CD4-positive, alpha-beta T cell treated with Interleukin-12 subunit alpha and Interleukin-12 subunit beta, for 1 hour (primary cell): ENCODE measurements at regions not wholly inside any gene's neighbourhood (a gene's known extent, or its start where the extent isn't known, plus 50 kb on each side); places are given as distances from the start of the nearest gene placed in this dataset.
"Not testable (repeated sequence)": the region's sequence is repeated elsewhere in the genome, so short reads cannot be mapped to it uniquely, and the experiment has no call there.

Experiments used
- DNase-seq: peaks from one replicate; pipeline ENCODE4 v3.0.0-alpha.2; 2020

DNA sequence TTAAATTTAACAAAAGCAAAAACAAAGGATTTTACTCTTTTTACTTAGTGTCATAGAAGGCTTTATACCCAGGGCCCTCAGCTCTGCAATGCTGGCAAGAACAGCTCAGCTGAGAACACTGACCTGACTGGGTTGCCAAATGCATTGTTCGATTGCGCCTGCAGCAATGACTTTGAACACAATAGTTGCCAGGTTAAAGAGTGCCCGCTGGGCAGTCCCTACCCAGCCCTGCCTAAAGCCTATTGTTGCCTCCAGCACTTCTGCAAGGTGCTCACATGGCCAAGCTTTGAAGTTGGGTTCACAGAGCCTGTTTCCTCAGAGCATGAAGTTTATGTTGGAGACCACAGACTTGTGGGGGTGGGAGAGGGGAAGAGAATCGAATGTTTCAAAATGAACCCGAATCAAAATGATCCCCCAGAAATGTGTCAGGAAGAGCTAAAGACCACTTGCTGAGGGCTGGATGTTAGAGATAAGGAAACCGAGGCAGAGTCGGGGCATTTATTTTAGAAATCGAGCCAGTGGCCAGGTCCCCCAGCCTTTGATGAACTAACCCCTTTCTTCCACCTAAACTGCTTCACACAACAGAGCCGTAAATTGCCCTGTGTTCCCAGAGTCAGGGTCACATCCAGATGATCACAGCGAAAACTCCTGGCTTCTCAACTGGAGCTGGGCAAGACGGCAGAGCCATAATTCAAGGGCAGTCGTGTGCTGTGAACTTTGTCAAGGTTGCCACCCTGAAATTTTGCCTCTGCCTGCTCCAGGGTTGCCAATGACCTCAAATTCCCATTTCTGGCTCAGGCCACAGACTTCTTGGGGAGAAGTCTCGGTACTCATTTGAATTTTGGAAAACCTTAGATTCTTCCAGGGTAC lies 55.0 kb downstream of the FOXA2 start:
- DNase-seq: no peak

DNA sequence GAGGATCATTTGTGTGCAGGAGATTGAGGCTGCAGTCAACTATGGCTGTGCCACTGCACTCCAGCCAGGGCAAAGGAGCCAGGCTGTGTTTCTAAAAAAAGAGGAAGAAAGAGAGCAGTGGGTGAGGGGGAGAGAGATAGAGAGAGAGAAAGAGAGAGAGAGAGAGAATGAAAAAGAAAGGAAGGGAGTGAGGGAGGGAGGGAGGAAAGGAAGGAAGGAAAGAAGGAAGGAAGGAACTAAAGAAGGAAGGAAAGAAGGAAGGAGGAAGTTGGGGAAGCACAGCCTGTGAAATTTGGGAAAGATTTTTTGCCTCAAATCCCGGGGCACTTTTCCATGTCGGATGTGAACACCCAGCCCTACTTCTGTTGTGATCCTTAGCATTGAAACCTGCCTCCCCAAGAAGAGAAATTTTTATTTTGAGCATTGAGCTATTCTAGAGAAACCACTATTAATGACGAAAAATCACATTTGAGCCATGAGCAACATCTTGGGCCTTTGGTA lies 57.8 kb downstream of the FOXA2 start:
- no peak for DNase-seq

DNA sequence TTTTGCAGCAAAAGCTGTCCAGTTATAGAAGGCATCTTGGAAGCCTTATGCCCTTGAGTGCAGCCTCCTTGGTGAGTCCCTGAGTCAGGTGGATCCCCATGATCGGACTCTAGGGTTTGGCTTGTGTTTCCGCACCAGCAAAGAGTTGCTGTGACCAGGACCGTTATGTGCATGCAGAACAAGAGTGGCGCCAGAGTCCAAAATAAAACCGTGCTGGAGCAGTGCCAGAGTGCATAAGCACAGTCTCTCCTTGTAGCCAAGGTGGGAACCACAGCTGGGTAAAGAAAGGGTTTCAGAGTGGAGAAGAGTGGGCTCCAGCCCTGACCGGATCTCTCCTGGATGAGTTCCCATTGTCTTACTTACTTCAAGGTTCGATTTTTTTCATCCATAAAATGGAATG lies 58.6 kb downstream of the FOXA2 start:
- no peak for DNase-seq

DNA sequence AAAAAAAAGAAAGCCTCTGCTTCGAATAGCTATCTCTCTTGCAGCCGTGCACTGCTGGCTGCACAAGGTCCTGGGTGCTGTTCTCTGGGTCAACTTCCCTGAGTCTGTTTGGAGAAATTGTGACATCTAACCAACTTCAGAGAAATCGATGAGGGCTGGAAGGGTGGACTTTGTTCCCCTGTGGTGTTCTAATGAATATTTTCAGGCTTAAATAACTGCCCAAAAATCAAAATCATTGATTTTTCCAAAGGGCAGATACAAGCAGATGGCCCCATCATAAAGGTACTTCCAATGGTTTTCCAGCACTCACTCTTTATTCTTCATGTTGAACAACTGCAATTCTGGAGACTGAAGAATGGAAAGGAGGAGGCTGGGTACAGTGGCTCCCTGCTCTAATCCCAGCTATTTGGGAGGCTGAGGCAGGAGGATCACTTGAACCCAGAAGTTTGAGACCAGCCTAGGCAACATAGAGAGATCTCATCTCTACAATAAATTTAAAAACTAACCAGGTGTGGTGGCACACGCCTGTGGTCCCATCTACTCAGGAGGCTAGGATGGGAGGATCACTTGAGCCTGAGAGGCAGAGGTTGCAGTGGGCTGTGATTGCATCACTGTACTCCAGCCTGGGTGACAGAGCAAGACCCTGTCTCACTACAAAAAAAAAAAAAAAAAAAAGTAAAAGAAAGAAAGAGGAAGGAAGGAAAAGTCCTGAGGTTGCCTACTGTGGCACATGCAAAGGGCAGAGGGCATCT lies 59.1 kb downstream of the FOXA2 start:
- no peak for DNase-seq

DNA sequence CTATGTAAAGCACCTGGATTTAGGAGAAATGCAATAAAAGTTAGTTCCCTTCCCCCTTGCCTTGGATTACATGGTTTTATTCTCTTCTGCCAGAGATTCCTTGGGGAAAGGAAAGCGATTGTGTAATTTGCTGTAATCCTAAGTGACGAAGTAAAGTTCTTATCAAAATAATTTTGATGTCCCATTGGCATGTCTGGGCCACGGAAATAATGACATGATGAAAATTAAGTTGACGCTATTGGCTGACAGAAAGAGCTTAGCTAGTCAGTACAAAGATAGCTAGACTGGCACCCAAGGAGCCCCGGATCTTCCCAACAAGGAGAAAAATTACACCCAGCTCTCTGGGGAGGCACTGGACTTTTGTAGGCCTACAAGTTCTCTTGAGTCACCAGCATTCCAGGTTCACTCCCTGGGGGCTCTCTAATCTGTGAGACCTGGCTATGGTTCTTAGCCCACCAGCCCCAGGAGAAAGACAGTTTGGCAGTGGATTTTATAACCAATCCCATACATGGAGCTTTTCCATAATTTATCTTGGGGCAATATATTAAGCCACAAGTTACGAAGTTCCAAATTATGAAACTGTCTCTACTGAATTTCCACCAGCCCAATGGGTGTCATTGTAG lies 59.9 kb downstream of the FOXA2 start:
- DNase-seq: no peak

DNA sequence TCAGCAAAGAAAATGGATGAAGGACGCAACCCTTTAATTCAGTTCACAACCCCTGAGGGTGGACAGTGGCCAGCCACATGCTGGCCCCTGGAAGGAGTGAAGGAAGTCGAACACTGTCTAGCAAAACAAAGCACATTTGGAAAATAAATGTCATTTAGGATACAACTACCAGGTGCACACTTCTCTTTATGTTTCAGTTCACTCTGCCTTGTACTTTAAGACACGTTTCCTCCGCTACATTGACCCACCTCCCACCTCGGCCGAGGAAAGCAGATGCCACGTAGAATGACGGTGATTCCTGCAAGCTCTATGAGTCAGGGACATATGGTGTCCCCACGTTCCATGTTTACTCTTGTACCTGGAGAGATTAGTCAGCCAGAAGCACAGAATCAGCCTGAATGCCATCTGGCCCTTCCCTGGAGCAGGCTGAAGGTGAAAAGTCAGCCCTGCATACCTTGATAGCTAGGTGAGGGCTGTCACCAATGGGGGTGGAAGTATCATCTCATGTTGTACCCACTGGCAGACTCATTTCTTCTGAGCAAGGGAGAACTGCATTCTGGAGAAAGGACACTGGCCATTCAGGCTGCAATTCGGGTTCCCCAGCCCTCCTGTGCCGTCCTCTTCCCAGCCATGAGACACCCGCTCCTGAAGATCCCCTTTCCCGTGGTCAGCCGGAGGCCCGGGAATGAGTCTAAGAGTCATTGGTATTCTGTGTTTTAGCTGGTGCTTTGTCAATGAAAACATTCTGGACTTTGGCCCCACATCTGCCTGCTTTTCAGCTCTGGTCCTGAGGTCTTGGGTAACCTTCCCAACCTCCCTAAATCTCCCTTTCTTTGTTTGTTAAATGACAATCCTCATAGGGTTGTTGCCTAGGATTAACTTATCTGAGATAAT lies 60.6 kb downstream of the FOXA2 start:
- DNase-seq: no peak

DNA sequence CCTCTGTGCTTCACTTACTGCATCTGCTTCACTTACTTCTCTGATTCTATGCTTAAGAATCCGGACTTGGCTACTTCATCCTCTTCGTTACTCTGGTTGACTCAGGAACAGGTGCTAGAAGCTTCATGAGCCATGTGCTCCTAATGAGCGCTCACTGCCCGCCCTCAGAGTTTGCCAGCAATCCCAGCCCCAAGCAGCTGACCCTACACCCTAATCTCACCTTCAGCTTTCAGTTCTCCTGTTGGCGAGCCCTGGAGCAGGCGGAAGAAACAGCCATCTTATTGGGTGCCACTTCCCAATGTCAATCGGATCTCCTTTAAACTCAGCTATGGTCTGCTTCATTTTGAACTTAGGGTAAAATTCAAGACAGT lies 61.3 kb downstream of the FOXA2 start:
- DNase-seq: no peak

DNA sequence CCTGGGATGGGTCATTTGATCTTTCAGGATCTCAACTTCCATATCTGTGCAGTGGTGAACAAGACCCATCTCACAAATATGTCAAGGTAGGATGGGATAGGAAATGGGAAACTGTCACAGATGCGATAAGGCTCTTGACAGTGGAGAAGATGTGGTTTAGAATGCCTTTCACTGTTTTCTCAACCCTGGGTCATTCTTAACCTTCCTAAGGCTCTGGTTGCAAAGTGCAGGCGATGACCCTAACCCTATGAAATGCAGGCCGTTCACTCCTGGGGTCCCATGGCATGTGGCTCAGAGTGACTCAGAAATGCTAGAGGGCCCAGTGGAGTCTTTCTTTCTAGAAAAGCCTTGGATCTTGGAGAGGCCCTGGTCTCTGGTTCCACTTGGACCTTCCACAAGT lies 61.7 kb downstream of the FOXA2 start:
- DNase-seq: no peak

DNA sequence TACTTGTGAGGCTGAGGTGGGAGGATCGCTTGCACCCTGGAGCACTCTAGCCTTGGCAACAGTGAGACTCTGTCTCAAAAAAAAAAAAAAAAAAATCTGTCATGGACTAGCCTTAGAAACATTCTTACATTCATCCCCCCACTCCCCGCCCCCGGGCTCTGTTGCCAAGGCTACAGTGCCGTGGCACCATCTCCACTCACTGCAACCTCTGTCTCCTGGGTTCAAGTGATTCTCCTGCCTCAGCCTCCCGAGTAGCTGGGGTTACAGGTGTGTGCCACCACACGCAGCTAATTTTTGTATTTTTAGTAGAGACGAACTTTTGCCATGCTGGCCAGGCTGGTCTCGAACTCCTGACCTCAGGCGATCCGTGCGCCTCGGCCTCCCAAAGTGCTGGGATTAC lies 62.4 kb downstream of the FOXA2 start:
- not testable (repeated sequence) for DNase-seq

DNA sequence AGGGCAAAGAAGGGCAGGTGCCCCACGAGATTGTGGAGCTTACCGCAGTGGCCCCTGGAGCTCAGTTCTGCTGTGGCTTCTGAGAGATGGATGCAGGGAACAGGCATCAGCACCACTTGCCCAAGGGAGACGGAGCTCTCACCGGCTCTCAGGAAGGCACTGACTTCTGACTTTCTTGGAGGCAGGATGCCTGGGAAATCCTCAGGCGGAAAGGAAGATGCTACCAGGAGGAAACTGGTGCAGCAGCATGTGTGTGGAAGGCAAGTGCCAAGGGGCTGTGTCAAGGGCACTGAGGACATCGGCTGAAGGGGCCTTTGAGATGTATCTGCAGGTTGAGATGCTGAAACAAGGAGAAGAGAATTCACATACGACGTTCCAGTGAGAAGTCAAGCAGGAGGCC lies 64.0 kb downstream of the FOXA2 start:
- no peak for DNase-seq

DNA sequence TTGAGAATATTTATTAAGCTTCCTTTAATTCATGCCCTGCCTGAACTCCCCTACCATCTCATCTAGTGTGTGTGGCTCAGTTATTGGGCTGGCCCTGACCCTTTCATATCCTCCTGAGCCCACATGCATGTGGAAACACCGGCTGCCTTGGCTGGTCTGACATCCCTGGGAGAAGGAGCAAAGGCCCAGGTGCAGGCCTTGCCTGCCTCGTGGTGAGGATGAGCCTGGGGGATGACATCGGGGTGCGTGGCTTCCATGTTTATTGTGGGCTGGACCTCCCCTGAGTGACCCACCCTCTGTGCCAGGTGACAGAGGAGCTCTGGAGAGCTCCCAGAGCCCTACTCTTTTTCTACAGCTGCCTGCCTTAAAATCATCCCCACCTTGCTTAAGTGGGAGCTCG lies 69.1 kb downstream of the FOXA2 start:
- DNase-seq: no peak

DNA sequence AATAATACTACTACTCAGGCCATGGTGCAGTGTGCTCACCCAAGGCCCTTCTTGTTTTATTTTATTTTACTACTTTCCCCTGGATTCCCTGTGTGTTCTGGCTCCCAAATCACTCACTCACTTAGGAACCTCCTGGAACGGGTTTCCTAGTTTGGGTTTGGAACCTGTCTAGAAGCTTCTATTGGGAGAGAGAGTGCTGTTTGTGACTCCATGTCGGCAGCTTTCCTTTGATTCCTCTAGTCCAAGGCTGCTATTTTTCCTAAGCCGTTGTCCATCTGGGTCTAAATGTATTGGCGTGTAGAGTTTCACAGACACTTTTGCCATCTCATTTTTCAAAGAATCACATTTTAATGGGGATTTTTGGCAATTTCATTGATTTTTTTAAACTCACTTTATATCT lies 70.8 kb downstream of the FOXA2 start:
- DNase-seq: no peak

DNA sequence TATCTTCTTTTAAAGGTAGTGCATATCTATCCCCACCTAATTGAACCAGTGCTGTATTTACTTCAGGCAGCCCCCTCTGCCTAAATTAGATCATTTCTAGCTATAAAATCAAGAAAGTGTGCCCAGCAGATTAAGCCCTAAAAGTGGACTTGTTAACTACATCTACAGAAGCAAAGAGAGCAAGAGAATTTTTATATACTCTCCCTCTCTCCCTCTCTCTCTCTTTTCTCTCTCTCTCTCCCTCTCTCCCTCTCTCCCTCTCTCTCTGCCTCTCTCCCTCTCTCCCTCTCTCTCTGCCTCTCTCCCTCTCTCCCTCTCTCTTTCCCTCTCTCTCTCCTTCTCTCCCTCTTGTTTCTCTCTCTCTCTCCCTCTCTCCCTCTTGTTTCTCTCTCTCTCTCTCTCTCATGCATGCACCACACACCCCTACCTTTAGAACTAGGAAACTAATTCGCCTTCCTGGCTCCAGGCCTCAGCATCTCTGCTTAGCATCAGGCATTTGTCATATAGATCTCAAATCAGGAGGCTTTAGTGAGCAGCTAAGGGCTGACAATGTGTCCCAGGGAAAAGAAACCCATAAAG lies 71.4 kb downstream of the FOXA2 start:
- DNase-seq: no peak

DNA sequence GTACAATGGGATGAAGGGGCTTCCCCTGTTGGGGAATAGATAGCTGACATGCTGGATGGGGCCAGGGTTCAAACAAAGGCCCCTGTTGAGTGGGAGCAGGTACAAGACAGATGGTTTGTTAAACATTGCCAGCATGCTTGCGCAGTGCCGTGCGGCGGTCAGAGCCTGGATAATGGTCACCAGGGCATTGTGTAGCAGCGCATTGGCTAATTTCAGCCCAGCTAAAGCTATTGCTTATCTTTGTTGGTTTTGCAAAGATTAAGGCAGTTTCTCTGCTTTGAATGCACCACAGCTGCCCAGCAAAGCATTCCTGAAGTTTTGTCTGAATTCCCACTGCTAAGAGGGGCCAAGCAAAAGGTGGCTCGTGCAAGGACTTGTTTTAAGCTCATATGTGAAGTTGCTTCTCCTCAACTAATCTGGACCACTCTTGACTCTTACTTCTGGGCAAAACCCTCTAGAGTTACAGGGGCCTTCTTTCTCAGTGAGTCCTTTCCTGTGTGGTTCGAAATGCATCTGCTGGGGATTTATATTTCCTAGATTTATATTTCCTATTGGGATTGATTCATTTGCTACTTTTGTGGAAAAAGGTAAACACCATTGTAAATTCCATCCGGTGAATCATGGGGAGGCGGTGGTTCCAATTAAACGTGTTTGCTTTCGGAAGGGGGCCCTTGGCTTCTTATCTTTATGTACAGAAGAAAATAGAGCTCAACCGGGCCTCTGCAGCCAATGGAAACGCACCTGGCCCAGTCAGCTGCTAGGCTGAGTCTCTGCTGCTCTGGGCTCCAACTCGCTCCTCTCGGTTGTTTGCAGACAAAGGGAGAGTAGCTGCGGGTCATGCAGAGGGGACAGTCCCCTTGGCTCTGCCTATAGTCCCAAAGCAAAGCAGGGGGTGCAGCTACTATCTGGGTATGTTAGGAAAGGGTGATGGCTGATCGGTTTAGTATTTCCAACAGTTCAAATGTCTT lies 72.1 kb downstream of the FOXA2 start:
- DNase-seq: no peak

DNA sequence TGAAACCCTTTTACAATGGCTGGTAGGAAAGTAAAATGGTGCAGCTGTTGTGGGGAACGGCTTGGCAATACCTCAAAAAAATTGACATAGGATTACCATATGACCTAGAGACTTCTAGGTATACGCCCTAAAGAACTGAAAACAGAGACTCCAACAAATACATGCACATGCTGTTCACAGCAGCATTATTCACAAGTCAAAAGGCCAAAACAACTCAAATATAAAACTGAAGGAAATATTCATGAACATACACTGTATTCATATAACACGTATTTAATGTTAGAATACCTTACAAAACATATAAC lies 74.6 kb downstream of the FOXA2 start:
- no peak for DNase-seq

DNA sequence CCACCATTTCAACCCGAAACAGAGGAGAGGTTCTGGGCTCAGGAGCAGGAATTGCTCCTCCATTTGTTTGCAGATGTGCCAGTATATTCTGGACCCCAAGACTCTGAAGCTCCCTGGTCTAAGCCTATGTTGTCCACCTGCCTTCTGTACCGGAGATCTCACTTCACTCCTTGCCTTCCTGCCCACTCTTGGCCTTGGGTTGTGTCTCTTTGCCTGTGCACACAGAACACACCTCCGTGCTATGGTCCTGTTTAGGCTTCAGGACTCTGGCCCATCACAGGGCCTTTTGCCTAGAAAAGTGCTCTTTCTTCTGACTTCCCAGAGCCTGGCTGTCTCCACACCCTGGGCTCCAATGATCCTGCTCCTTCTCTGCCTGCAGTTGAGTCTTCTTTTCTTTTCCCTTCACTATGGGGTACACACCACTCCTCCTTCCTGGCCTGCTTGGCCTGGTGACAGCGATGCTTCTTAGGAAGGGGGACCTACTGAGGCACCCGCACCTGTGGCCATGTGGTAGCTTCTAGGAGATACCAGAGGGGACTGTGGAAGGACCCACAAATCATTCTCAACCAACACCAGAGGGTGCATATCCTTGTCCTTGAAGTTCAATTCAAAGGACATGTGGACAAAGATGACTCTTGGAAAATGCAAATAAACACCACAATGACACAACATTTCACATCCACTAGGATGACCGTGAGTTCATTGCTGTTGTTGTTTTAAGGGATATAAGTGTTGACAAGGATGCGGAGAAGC lies 75.1 kb downstream of the FOXA2 start:
- no peak for DNase-seq

DNA sequence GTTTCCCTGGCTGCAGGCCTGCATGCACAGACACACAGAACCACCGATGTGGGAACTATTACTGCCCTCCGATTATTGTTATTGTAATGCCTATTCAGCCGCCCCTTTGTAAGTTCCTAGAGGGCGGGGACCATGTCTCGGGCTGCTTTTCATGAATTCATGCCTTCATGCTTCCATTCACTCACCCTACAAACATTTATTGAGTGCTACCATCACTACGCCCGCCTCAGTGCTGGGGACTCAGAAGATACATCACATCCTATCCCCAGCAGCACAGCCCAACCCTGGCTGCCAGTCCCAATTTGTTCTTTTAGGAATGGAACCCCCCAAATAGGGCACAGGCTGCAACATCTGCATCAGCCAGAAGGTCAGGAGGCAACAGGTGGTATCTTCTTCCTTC lies 75.9 kb downstream of the FOXA2 start:
- no peak for DNase-seq

DNA sequence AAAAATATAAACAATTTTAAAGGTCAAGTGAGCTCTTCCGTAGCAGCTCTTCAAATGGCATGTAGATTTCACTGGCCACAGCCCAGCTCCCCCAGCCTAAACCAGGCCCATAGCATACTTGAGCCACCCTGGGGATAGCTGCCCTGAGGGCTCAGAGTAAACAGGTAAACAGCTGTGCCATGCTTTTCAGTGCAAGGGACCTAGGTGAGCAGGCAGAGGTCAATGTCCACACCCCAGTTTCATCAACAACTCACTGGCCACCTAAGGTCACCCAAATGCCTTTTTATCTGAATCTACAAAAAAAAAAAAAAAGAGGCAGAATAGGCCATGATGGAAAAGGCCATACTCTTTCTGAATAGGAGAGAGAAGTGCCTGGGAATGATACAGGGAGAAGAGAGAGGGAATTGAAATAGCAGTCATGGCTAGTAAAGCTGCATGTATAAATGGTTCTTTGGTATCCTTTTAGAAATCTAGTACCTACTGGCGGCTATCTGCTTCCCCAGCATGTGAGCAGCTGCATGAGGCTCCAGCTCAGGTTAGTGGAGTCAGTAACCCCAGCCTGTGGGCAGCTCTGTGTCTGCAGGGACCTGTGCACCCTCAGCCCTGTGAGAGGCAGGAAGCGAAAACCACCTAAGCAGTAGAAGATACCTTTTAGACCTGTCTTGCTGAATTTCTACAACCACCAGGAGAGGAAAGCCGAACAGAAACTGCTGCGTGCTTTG lies 77.0 kb downstream of the FOXA2 start:
- no peak for DNase-seq

DNA sequence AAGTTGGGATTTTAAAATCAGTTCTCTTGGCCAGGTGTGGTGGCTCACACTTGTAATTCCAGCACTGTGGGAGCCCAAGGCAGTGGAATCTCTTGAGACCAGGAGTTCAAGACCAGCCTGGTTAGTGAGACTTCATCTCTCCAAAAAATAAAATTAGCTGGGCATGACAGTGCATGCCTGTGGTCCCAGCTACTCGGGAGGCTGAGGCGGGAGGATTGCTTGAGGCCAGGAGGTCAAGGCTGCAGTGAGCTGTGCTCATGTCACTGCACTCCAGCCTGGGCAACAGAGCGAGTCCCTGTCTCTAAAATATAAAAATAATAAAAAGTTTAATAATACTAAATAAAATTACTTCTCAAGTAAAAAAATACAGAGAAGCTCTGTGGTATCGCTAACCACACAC lies 77.5 kb downstream of the FOXA2 start:
- no peak for DNase-seq

DNA sequence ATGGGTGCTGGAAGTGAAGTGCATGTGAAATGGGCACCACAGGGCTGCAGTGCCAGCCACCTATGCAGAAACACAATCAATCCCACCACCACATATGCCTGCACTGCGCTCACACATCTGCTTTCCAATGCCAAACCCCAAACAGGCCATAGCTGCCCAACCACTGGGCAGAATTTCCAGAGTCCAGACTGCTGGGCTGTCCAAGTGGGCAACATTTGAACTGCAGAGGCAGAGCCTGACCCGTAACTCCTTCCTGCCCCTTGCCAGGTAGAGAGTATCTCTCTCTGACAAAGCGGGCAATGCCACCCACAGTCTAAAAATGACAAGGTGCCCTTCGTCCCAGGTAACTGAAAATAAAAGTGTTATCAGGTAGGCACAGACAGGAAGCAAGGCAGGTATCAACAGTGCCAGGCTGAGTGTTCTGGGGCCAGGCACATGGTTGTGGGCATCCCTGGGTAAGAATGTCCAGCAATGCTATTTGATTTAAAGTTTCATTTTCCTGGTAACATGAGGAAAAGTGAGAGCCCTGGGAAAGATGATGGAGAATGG lies 79.5 kb downstream of the FOXA2 start:
- no peak for DNase-seq
